Pancreas (tissue), 10 donors: ENCODE measurements at regions not wholly inside any gene's neighbourhood (a gene's known extent, or its start where the extent isn't known, plus 50 kb on each side); places are given as distances from the start of the nearest gene placed in this dataset.
"Not testable (repeated sequence)": the region's sequence is repeated elsewhere in the genome, so short reads cannot be mapped to it uniquely, and the experiment has no call there.

ENCODE experiments used
- ATAC-seq, 4 donors: fragments of 200-7000 bp; cut with Tn5 transposase; one replicate each; pipeline versions ENCODE4 v1.8.0 to v1.9.1; 2020; ENCODE audit warnings: mild to moderate bottlenecking in 4 of 4, moderate library complexity in 4 of 4
- DNase-seq, 6 donors: peaks; one replicate each; pipeline ENCODE4 v3.0.0-alpha.2; 2020
- FAIRE-seq: peaks from 2 replicates; lab custom pipeline; 2012; peaks lifted over from hg19 to GRCh38; lab: Jason Lieb, UNC
- H3K27ac ChIP-seq, 4 donors: fragments of 200-600 bp; sonication (generic); 1 replicate in 3 of 4; 2 replicates in 1 of 4; pipeline versions ENCODE4 v1.5.0 to v1.8.0; 2020
- H3K27me3 ChIP-seq, 4 donors: fragments of 200-600 bp; one replicate each; pipeline ENCODE4 v1.8.0; 2021
- H3K36me3 ChIP-seq, 3 donors: fragments of 200-600 bp; sonication (generic) in 1 of 3; one replicate each; pipeline versions ENCODE4 v1.5.0 to v1.8.0; 2020 to 2021
- H3K4me1 ChIP-seq, 3 donors: fragments of 200-600 bp; one replicate each; pipeline ENCODE4 v1.8.0; 2021
- H3K4me3 ChIP-seq, 4 donors: fragments of 200-600 bp; sonication (generic) in 2 of 4; one replicate each; pipeline versions ENCODE4 v1.5.0 to v1.8.0; 2020 to 2021
- H3K9me3 ChIP-seq, 4 donors: fragments of 200-600 bp; one replicate each; pipeline ENCODE4 v1.8.0; 2021
- CTCF ChIP-seq, 4 donors: fragments of 200-600 bp; sonication (generic) in 3 of 4; IDR thresholded peaks; one replicate each; pipeline versions ENCODE4 v1.5.0 to v1.8.0; 2021; ENCODE audit warnings: antibody characterized with exemption in 4 of 4
- WGBS, 2 donors: extraction: QIAGEN DNeasy Blood & Tissue Kit; methylation state at CpG; one replicate each; pipeline ENCODE4 v1.1.7; 2013; 5-methylcytosine and 5-hydroxymethylcytosine counted together
- intact Hi-C, 3 donors: fragments of 100-400 bp; cut with DNase I; formaldehyde crosslinking; loops; one replicate each; pipeline versions ENCODE4 v1.11.1 to v1.14.2; 2022
- donor health status: healthy with polysubstance abuse.
- donor health status: DM: no; HTN: no; CAD: no; lungs with moderate emphysema.
- donor health status: DM: no; HTN: no; CAD: no.
- donor health status: control.
- donor health status: control.
- donor health status: Bipolar disorder and iron deficiency.
- donor health status: DM: yes; HTN: yes; CAD: no.
- donor health status: DM: no; HTN: no; CAD: no.
- donor health status: DM: no; HTN: no; CAD: no.
- donor health status: DM: yes; HTN: yes; CAD: no.

- DNase-seq, result peak in 1 of 6 donors; percentile 53
- no peaks in the 10 kb centered on the region for H3K4me1 ChIP-seq
- no peak for FAIRE-seq
- no peaks in the 10 kb centered on the region for H3K9me3 ChIP-seq
- intact Hi-C loops, result no loop called here
- 42 to 49% methylated on average over 10 of the region's 10 CpGs for WGBS, 2 donors
- peaks cover 0 to 8% (median 0%) of the 10 kb centered on the region in 4 donors for H3K27me3 ChIP-seq
- H3K4me3 ChIP-seq, result no peak overlapping the region
- ATAC-seq, result no peak
- no peaks in the 10 kb centered on the region for H3K36me3 ChIP-seq
- H3K27ac ChIP-seq, result no peak overlapping the region
- no peak for TF ChIP-seq CTCF (IDR thresholded peaks at IDR 0.05)
These were observed 128.2 kb downstream of the BRD1 start for GRCh38 chr22:49699476-49699875.

- intact Hi-C loops, H3K4me3 ChIP-seq, H3K4me1 ChIP-seq, H3K27me3 ChIP-seq, H3K36me3 ChIP-seq, DNase-seq, H3K9me3 ChIP-seq, FAIRE-seq, H3K27ac ChIP-seq, ATAC-seq: not testable (repeated sequence)
- WGBS, 2 donors, result 55 to 77% methylated on average over 7 of the region's 7 CpGs
These were observed 129.1 kb downstream of the BRD1 start for GRCh38 chr22:49698616-49699015.

- FAIRE-seq (no peak), DNase-seq (no peak), ATAC-seq (no peak)
These were observed 130.6 kb downstream of the BRD1 start for GRCh38 chr22:49697047-49697446.

GRCh38 chr22:49694462-49695260, 133.0 kb downstream of the BRD1 start:
- no peak overlapping the region for H3K4me3 ChIP-seq
- no peak overlapping the region for H3K27ac ChIP-seq
- FAIRE-seq (no peak), ATAC-seq (no peak), DNase-seq (peak in 1 of 6 donors; percentile 33)
- intact Hi-C loops, result no loop called here
- 61 to 72% methylated on average over 9 of the region's 9 CpGs for WGBS, 2 donors
- H3K4me1 ChIP-seq, result no peaks in the 10 kb centered on the region
- no peaks in the 10 kb centered on the region for H3K27me3 ChIP-seq
- H3K36me3 ChIP-seq, result no peaks in the 10 kb centered on the region
- H3K9me3 ChIP-seq, result no peaks in the 10 kb centered on the region
- no peak for TF ChIP-seq CTCF (IDR thresholded peaks at IDR 0.05)

More at GRCh38 chr22:49697047-49697446, 130.6 kb downstream of the BRD1 start:
- Histone ChIP-seq H3K4me3 (no peak overlapping the region), H3K36me3 (no peaks in the 10 kb centered on the region), H3K4me1 (no peaks in the 10 kb centered on the region), H3K27me3 (no peaks in the 10 kb centered on the region), H3K9me3 (no peaks in the 10 kb centered on the region), H3K27ac (no peak overlapping the region)
- no peak for TF ChIP-seq CTCF (IDR thresholded peaks at IDR 0.05)
- intact Hi-C loops, result no loop called here
- WGBS, 2 donors, result 55 to 72% methylated on average over 3 of the region's 3 CpGs

GRCh38 chr22:49693848-49694247, 133.8 kb downstream of the BRD1 start:
- FAIRE-seq (no peak), DNase-seq (no peak)

More at GRCh38 chr22:49693848-49694247, 133.8 kb downstream of the BRD1 start:
- Histone ChIP-seq H3K27ac (no peak overlapping the region), H3K4me3 (no peak overlapping the region), H3K9me3 (no peaks in the 10 kb centered on the region), H3K27me3 (no peaks in the 10 kb centered on the region), H3K4me1 (no peaks in the 10 kb centered on the region), H3K36me3 (no peaks in the 10 kb centered on the region)
- intact Hi-C loops, result no loop called here
- no peak for ATAC-seq
- TF ChIP-seq CTCF (IDR thresholded peaks at IDR 0.05), result no peak
- 76 to 82% methylated on average over 10 of the region's 10 CpGs for WGBS, 2 donors
